GM23248 (cell line): ENCODE measurements at regions not wholly inside any gene's neighbourhood (a gene's known extent, or its start where the extent isn't known, plus 50 kb on each side); places are given as distances from the start of the nearest gene placed in this dataset.

ENCODE experiments used
- EZH2 ChIP-seq: fragments of 200-600 bp; sonication (generic); IDR thresholded peaks from 2 replicates; pipeline ENCODE4 v1.6.1; 2018; ENCODE audit warnings: antibody characterized with exemption, mild to moderate bottlenecking; ENCODE audit not compliant: insufficient read depth, poor library complexity, severe bottlenecking
- EZH2phosphoT487 ChIP-seq: fragments of 200-600 bp; sonication (generic); IDR thresholded peaks from 2 replicates; pipeline ENCODE4 v1.6.1; 2018; ENCODE audit warnings: antibody characterized with exemption, moderate library complexity, mild to moderate bottlenecking, low read depth; ENCODE audit not compliant: insufficient read depth

DNA sequence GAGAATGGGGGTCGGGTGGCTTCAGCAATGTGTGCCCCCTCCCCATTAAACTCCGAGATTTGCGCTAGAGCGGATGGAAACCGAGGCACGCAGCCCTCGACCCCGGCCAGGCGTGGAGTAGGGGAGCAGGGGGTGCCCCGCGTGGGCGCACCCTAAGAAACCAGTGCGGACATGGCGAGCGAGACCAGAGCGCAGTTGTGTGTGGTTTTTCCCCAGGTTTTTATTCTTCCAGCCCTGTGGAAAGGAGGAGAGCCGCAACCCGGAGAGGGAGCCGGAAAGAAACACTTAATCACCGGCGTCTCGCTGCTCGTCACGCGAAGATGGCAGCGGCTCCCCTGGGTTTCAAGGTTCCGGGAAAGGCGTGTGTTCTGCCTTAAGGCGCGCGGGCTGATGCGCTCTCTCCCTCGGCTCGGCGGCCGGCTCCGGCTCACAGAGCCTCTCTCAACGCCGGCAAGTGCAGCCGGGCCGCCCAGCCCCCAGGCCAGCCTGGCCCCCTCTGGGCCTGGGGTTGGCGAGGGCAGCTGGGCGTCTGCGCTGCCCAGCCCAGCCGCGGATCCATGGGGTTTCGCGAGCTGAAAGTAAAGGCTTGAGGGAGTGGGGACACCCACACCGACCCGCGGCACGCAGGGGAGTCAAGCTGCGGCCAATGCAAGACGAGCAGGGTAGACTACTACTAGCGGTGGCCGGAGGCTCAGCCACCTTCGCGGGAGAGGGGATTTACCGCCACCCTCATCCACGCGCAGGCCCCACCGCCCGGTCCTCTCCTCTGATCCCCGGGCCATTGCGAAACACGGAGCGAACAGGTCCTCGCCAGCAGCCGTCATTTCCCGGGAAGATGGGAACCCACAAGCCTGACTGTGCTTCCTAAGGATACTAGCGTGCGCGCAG lies 74.0 kb upstream of the BCOR start:
- no peak for TF ChIP-seq EZH2
- TF ChIP-seq EZH2phosphoT487, result no peak
